RWPE1 (cell line): ENCODE measurements at regions not wholly inside any gene's neighbourhood (a gene's known extent, or its start where the extent isn't known, plus 50 kb on each side); places are given as distances from the start of the nearest gene placed in this dataset.
"Not testable (repeated sequence)": the region's sequence is repeated elsewhere in the genome, so short reads cannot be mapped to it uniquely, and the experiment has no call there.

Experiments used
- CTCF ChIA-PET: fragments of 350-600 bp; sonication (Branson Sonifier 250); formaldehyde crosslinking; extraction: SDS; loops from one replicate; lab custom pipeline; 2021; lab: Yijun Ruan, JAX
- POLR2A ChIA-PET: fragments of 400-600 bp; formaldehyde crosslinking; extraction: SDS; loops from one replicate; lab custom pipeline; 2020; ENCODE audit warnings: antibody characterized with exemption; ENCODE audit not compliant: low non-redundant PET; lab: Yijun Ruan, JAX
- DNase-seq: peaks from one replicate; pipeline ENCODE4 v3.0.0; 2012; ENCODE audit warnings: low spot score
- H3K27ac ChIP-seq: fragments of 450-650 bp; 2 replicates; pipeline ENCODE4 v1.5.1; 2017
- CTCF ChIP-seq: fragments of 450-650 bp; conservative IDR thresholded peaks from 2 replicates; pipeline ENCODE4 v1.5.1; 2017; ENCODE audit warnings: low read depth, mild to moderate bottlenecking

GRCh38 chr9:36521148-36521547 is 51.5 kb upstream of the MELK start:
- no peak overlapping the region for H3K27ac ChIP-seq
- DNase-seq: no peak
- CTCF ChIA-PET: no interaction called here
- POLR2A ChIA-PET: no interaction called here
- TF ChIP-seq CTCF: no peak

GRCh38 chr9:36517131-36517530 is 55.6 kb upstream of the MELK start:
- H3K27ac ChIP-seq: no peak overlapping the region
- POLR2A ChIA-PET: no interaction called here
- no peak for TF ChIP-seq CTCF
- CTCF ChIA-PET: no interaction called here
- no peak for DNase-seq

GRCh38 chr9:36504156-36504555 is 68.5 kb upstream of the MELK start:
- ChIA-PET POLR2A (interaction anchor here (0.6 kb wide), 1 partner anchor 28 kb away, joined by 7 read pairs; no protein-coding TSS in a partner anchor), CTCF (interaction anchor here (0.5 kb wide), 1 partner anchor 51 kb away, joined by 3 read pairs; no protein-coding TSS in a partner anchor)
- H3K27ac ChIP-seq: no peak overlapping the region
- no peak for DNase-seq
- TF ChIP-seq CTCF: no peak

- no peak for DNase-seq
- no peak overlapping the region for H3K27ac ChIP-seq
- CTCF ChIA-PET: interaction anchor here (0.5 to 0.6 kb wide), 2 partner anchors 24 to 50 kb away, joined by 3 read pairs; no protein-coding TSS in a partner anchor
- TF ChIP-seq CTCF: no peak
- POLR2A ChIA-PET: no interaction called here
These were observed 69.3 kb upstream of the MELK start for GRCh38 chr9:36503172-36504088.

- POLR2A ChIA-PET: interaction anchor here (0.6 to 0.7 kb wide), 2 partner anchors 13 to 16 kb away, joined by 4 to 5 read pairs; no protein-coding TSS in a partner anchor
These were observed 71.0 kb upstream of the MELK start for GRCh38 chr9:36501727-36502126.

GRCh38 chr9:36500931-36501330 is 71.8 kb upstream of the MELK start:
- ChIA-PET CTCF (interaction anchor here (0.5 to 0.7 kb wide), 2 partner anchors 186 to 857 kb away, joined by 3 to 4 read pairs; no protein-coding TSS in a partner anchor), POLR2A (interaction anchor here (0.6 kb wide), 1 partner anchor 12 kb away, joined by 4 read pairs; no protein-coding TSS in a partner anchor)
- DNase-seq, H3K27ac ChIP-seq: not testable (repeated sequence)

More at GRCh38 chr9:36501727-36502126, 71.0 kb upstream of the MELK start:
- H3K27ac ChIP-seq: no peak overlapping the region
- CTCF ChIA-PET: no interaction called here
- no peak for TF ChIP-seq CTCF
- no peak for DNase-seq
